DOHH2 (cell line): ENCODE measurements at regions not wholly inside any gene's neighbourhood (a gene's known extent, or its start where the extent isn't known, plus 50 kb on each side); places are given as distances from the start of the nearest gene placed in this dataset.

Experiments used
- H3F3A ChIP-seq: fragments of 200-600 bp; sonication (generic), shearing (Covaris generic); 2 replicates; pipeline ENCODE4 v1.6.0; 2016; ENCODE audit warnings: antibody characterized with exemption, mild to moderate bottlenecking; ENCODE audit not compliant: control insufficient read depth, insufficient read depth
- H3K27ac ChIP-seq: fragments of 200-600 bp; sonication (generic); 2 replicates; pipeline ENCODE4 v1.5.1; 2014; ENCODE audit warnings: low read depth, mild to moderate bottlenecking, low read length, moderate library complexity
- H3K27me3 ChIP-seq: fragments of 200-600 bp; sonication (generic); 2 replicates; pipeline ENCODE4 v1.6.1; 2014; ENCODE audit warnings: mild to moderate bottlenecking, low read length, mixed read lengths; ENCODE audit not compliant: control insufficient read depth
- H3K36me3 ChIP-seq: fragments of 200-600 bp; sonication (generic); 2 replicates; pipeline ENCODE4 v1.6.1; 2014; ENCODE audit warnings: mild to moderate bottlenecking, low read length, moderate library complexity, mixed read lengths; ENCODE audit not compliant: control insufficient read depth
- H3K4me1 ChIP-seq: fragments of 200-600 bp; sonication (generic); 2 replicates; pipeline ENCODE4 v1.6.1; 2014; ENCODE audit warnings: mild to moderate bottlenecking, low read length, mixed read lengths; ENCODE audit not compliant: control insufficient read depth
- H3K4me2 ChIP-seq: fragments of 200-600 bp; sonication (generic); 2 replicates; pipeline ENCODE4 v1.6.0; 2014; ENCODE audit warnings: mild to moderate bottlenecking, low read length, moderate library complexity
- H3K4me3 ChIP-seq: fragments of 200-600 bp; sonication (generic); 2 replicates; pipeline ENCODE4 v1.5.1; 2014; ENCODE audit warnings: mild to moderate bottlenecking, low read length, mixed read lengths
- H3K79me2 ChIP-seq: fragments of 200-600 bp; sonication (generic); 2 replicates; pipeline ENCODE4 v1.6.1; 2014; ENCODE audit warnings: mild to moderate bottlenecking, low read length, mixed read lengths; ENCODE audit not compliant: control insufficient read depth
- H3K9me2 ChIP-seq: fragments of 200-600 bp; sonication (generic); replicated peaks from 2 replicates; pipeline ENCODE4 v1.6.1; 2014; ENCODE audit warnings: mild to moderate bottlenecking, low read length, mixed read lengths; ENCODE audit not compliant: control insufficient read depth
- H3K9me3 ChIP-seq: fragments of 200-600 bp; sonication (generic); 2 replicates; pipeline ENCODE4 v1.6.1; 2014; ENCODE audit warnings: antibody characterized with exemption, low read length, mixed read lengths; ENCODE audit not compliant: control insufficient read depth, insufficient read depth
- H4K20me1 ChIP-seq: fragments of 200-600 bp; sonication (generic); 2 replicates; pipeline ENCODE4 v1.6.0; 2014; ENCODE audit warnings: low read depth, mild to moderate bottlenecking, antibody characterized with exemption, low read length, moderate library complexity; ENCODE audit not compliant: control insufficient read depth, insufficient read depth
- EZH2phosphoT487 ChIP-seq: fragments of 200-600 bp; sonication (generic); IDR thresholded peaks from 2 replicates; pipeline ENCODE4 v1.6.1; 2017; ENCODE audit warnings: borderline replicate concordance, mild to moderate bottlenecking, antibody characterized with exemption, low read length, moderate library complexity, mixed read lengths
- TF ChIP-seq, protein P1 (sequence below): fragments of 200-600 bp; sonication (generic); IDR thresholded peaks from one replicate; pipeline ENCODE4 v1.5.1; 2014; ENCODE audit warnings: antibody characterized with exemption, mild to moderate bottlenecking, low read depth, low read length; ENCODE audit not compliant: poor library complexity, severe bottlenecking

DNA sequence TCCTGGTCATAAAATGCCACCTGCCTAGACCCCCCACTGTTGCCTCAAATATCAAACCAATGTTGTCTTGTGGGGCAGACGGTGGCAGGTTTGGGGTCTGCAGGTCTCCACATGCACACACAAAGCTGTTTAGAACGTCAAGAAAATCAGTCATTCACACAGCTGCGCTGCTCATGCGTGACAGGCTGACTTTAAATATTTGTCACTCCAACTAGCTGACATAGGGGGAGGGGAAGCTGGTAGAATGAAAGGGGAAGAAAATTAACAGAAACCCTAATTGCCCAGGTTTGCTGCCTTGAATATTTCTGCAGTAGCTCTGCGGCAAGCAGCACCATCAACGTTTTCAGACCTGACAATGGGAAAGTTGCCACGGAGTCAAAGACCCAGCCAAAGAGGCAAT, 201.8 kb downstream of the ABHD5 start:
- no peaks in the 10 kb centered on the region for H3K9me3 ChIP-seq
- no peaks in the 10 kb centered on the region for H3K27me3 ChIP-seq
- H3F3A ChIP-seq = peaks cover 40% of the 10 kb centered on the region
- H3K9me2 ChIP-seq = no peaks in the 10 kb centered on the region
- H3K4me2 ChIP-seq = peak overlapping the region; percentile 98
- H3K79me2 ChIP-seq = no peaks in the 10 kb centered on the region
- H3K36me3 ChIP-seq = no peaks in the 10 kb centered on the region
- peaks cover 75% of the 10 kb centered on the region for H3K4me1 ChIP-seq
- no peaks in the 10 kb centered on the region for H4K20me1 ChIP-seq
- TF ChIP-seq EZH2phosphoT487 = no peak
- TF ChIP-seq, protein P1, sequence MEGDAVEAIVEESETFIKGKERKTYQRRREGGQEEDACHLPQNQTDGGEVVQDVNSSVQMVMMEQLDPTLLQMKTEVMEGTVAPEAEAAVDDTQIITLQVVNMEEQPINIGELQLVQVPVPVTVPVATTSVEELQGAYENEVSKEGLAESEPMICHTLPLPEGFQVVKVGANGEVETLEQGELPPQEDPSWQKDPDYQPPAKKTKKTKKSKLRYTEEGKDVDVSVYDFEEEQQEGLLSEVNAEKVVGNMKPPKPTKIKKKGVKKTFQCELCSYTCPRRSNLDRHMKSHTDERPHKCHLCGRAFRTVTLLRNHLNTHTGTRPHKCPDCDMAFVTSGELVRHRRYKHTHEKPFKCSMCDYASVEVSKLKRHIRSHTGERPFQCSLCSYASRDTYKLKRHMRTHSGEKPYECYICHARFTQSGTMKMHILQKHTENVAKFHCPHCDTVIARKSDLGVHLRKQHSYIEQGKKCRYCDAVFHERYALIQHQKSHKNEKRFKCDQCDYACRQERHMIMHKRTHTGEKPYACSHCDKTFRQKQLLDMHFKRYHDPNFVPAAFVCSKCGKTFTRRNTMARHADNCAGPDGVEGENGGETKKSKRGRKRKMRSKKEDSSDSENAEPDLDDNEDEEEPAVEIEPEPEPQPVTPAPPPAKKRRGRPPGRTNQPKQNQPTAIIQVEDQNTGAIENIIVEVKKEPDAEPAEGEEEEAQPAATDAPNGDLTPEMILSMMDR = no peak
- H3K4me3 ChIP-seq = peak overlapping the region; percentile 78
- H3K27ac ChIP-seq = peak overlapping the region; percentile 100

DNA sequence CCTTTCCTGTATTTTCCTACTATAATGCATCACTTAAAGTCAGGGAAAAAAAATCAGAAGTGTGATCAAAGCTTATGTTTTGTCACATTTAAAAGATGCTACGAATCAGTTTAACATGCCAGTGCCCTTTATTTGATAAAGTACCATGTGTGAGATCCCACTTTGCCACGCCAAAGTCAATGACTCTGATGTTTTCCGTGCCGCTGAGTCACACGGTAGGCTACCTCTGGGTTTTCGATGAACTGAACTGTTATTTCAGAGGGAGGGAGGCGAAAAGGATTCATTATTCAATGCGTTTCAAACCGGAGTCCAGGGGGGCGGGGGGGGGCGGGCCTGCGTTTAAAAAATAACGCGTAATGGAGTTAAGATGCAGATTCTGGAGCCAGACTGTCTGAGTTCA, 203.0 kb downstream of the ABHD5 start:
- Histone ChIP-seq H3K9me3 (no peaks in the 10 kb centered on the region), H3K4me1 (peaks cover 66% of the 10 kb centered on the region), H3K4me2 (peak overlapping the region; percentile 98), H3K27ac (peak overlapping the region; percentile 100), H4K20me1 (no peaks in the 10 kb centered on the region), H3K36me3 (no peaks in the 10 kb centered on the region), H3K4me3 (peak overlapping the region; percentile 78), H3F3A (peaks cover 40% of the 10 kb centered on the region), H3K79me2 (no peaks in the 10 kb centered on the region), H3K9me2 (no peaks in the 10 kb centered on the region), H3K27me3 (no peaks in the 10 kb centered on the region)
- TF ChIP-seq, protein P1 = no peak
- no peak for TF ChIP-seq EZH2phosphoT487

DNA sequence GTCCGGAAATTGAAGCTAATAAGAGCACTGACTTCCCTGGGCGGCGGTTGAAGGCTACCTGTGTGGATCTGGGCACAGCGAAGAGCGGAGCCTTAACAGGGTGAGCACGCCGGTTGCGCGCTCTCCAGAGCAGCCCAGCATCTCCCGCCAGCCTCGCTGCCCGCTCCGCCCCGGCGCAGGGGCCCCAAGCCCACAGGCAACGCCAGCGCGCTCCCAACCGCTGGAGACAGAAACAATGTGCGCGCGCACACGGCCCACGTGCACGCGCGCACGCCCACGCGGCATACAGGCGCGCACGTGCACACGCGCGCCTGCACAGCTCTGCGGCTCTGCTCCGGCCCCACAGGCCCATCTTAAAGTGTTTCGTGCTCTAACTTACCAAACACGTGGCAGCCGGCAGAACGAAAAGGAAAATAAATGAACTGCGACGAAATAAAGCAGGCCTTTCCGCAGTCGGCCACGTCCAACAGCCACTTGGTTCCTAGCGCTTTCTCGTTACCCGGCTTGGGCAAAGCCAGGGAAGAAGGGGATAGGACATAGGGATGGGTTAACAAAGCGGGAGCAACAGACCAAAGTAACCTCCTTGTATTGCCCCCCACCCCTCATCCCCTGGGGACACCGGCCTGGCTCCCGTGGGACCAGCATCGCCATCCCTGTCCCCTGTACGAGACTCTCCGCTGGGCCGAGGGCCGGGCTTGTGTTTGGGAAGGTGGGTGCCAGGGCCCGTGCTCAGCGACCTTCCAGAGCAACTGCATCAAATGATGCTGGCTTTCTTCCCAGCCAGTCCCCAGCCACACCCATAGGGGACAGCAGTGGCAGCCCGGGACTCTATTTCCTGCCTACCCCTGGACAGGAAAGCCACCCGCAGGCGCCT, 203.7 kb downstream of the ABHD5 start:
- H3F3A ChIP-seq = peaks cover 40% of the 10 kb centered on the region
- H3K9me2 ChIP-seq = no peaks in the 10 kb centered on the region
- TF ChIP-seq, protein P1 = peak; percentile 30
- TF ChIP-seq EZH2phosphoT487 = no peak
- no peaks in the 10 kb centered on the region for H3K27me3 ChIP-seq
- H3K9me3 ChIP-seq = no peaks in the 10 kb centered on the region
- peak overlapping the region; percentile 78 for H3K4me3 ChIP-seq
- no peaks in the 10 kb centered on the region for H4K20me1 ChIP-seq
- peaks cover 64% of the 10 kb centered on the region for H3K4me1 ChIP-seq
- H3K79me2 ChIP-seq = no peaks in the 10 kb centered on the region
- peak overlapping the region; percentile 100 for H3K27ac ChIP-seq
- no peaks in the 10 kb centered on the region for H3K36me3 ChIP-seq
- H3K4me2 ChIP-seq = peak overlapping the region; percentile 98
